ENCODE measurements at regions not wholly inside any gene's neighbourhood (a gene's known extent, or its start where the extent isn't known, plus 50 kb on each side); places are given as distances from the start of the nearest gene placed in this dataset.
"Not testable (repeated sequence)": the region's sequence is repeated elsewhere in the genome, so short reads cannot be mapped to it uniquely, and the experiment has no call there.

GRCh38 chr2:192444286-192444838 is 249.6 kb upstream of the TMEFF2 start:
- in situ Hi-C loops (cut with HindIII; ENCODE audit: low pct_ligation_motif_present, low pct_unique_long_range_greater_than_20kb, low sequenced_read_pairs) = no loop called here
- no peak for DNase-seq

- in situ Hi-C loops (cut with HindIII; ENCODE audit: low pct_ligation_motif_present, low pct_unique_long_range_greater_than_20kb, low sequenced_read_pairs) = no loop called here
- DNase-seq = no peak
These were observed 249.1 kb upstream of the TMEFF2 start for GRCh38 chr2:192443831-192444230.

GRCh38 chr2:192438239-192438638 is 243.5 kb upstream of the TMEFF2 start:
- in situ Hi-C loops (cut with HindIII; ENCODE audit: low pct_ligation_motif_present, low pct_unique_long_range_greater_than_20kb, low sequenced_read_pairs) = no loop called here
- DNase-seq = no peak

- in situ Hi-C loops (cut with HindIII; ENCODE audit: low pct_ligation_motif_present, low pct_unique_long_range_greater_than_20kb, low sequenced_read_pairs) = no loop called here
- DNase-seq = no peak
These were observed 242.9 kb upstream of the TMEFF2 start for GRCh38 chr2:192437653-192438052.

GRCh38 chr2:192424243-192424642 is 229.5 kb upstream of the TMEFF2 start:
- DNase-seq = no peak
- in situ Hi-C loops (cut with HindIII; ENCODE audit: low pct_ligation_motif_present, low pct_unique_long_range_greater_than_20kb, low sequenced_read_pairs) = no loop called here

GRCh38 chr2:192419786-192420185 is 225.1 kb upstream of the TMEFF2 start:
- in situ Hi-C loops (cut with HindIII; ENCODE audit: low pct_ligation_motif_present, low pct_unique_long_range_greater_than_20kb, low sequenced_read_pairs) = no loop called here
- DNase-seq = no peak

- in situ Hi-C loops (cut with HindIII; ENCODE audit: low pct_ligation_motif_present, low pct_unique_long_range_greater_than_20kb, low sequenced_read_pairs) = no loop called here
These were observed 221.3 kb upstream of the TMEFF2 start for GRCh38 chr2:192416060-192416459.

GRCh38 chr2:192414794-192415193 is 220.1 kb upstream of the TMEFF2 start:
- no peak for DNase-seq
- in situ Hi-C loops (cut with HindIII; ENCODE audit: low pct_ligation_motif_present, low pct_unique_long_range_greater_than_20kb, low sequenced_read_pairs) = no loop called here

More at GRCh38 chr2:192416060-192416459, 221.3 kb upstream of the TMEFF2 start:
- no peak for DNase-seq

- no peak for DNase-seq
- in situ Hi-C loops (cut with HindIII; ENCODE audit: low pct_ligation_motif_present, low pct_unique_long_range_greater_than_20kb, low sequenced_read_pairs) = no loop called here
These were observed 219.3 kb upstream of the TMEFF2 start for GRCh38 chr2:192413812-192414681.

- in situ Hi-C loops (cut with HindIII; ENCODE audit: low pct_ligation_motif_present, low pct_unique_long_range_greater_than_20kb, low sequenced_read_pairs); DNase-seq: not testable (repeated sequence)
These were observed 218.1 kb upstream of the TMEFF2 start for GRCh38 chr2:192412866-192413265.

GRCh38 chr2:192412394-192412793 is 217.7 kb upstream of the TMEFF2 start:
- in situ Hi-C loops (cut with HindIII; ENCODE audit: low pct_ligation_motif_present, low pct_unique_long_range_greater_than_20kb, low sequenced_read_pairs) = no loop called here
- no peak for DNase-seq

- DNase-seq = no peak
- in situ Hi-C loops (cut with HindIII; ENCODE audit: low pct_ligation_motif_present, low pct_unique_long_range_greater_than_20kb, low sequenced_read_pairs) = no loop called here
These were observed 217.0 kb upstream of the TMEFF2 start for GRCh38 chr2:192411755-192412154.

GRCh38 chr2:192410319-192410718 is 215.6 kb upstream of the TMEFF2 start:
- DNase-seq = no peak
- in situ Hi-C loops (cut with HindIII; ENCODE audit: low pct_ligation_motif_present, low pct_unique_long_range_greater_than_20kb, low sequenced_read_pairs) = no loop called here

- in situ Hi-C loops (cut with HindIII; ENCODE audit: low pct_ligation_motif_present, low pct_unique_long_range_greater_than_20kb, low sequenced_read_pairs) = no loop called here
These were observed 213.0 kb upstream of the TMEFF2 start for GRCh38 chr2:192407692-192408091.

GRCh38 chr2:192398236-192398635 is 203.5 kb upstream of the TMEFF2 start:
- no peak for DNase-seq
- in situ Hi-C loops (cut with HindIII; ENCODE audit: low pct_ligation_motif_present, low pct_unique_long_range_greater_than_20kb, low sequenced_read_pairs) = no loop called here

More at GRCh38 chr2:192407692-192408091, 213.0 kb upstream of the TMEFF2 start:
- no peak for DNase-seq

GRCh38 chr2:192394605-192395004 is 199.9 kb upstream of the TMEFF2 start:
- in situ Hi-C loops (cut with HindIII; ENCODE audit: low pct_ligation_motif_present, low pct_unique_long_range_greater_than_20kb, low sequenced_read_pairs) = no loop called here
- DNase-seq = no peak

GRCh38 chr2:192391041-192391440 is 196.3 kb upstream of the TMEFF2 start:
- in situ Hi-C loops (cut with HindIII; ENCODE audit: low pct_ligation_motif_present, low pct_unique_long_range_greater_than_20kb, low sequenced_read_pairs) = no loop called here
- DNase-seq = no peak

GRCh38 chr2:192390401-192390800 is 195.7 kb upstream of the TMEFF2 start:
- peak; percentile 33 for DNase-seq
- in situ Hi-C loops (cut with HindIII; ENCODE audit: low pct_ligation_motif_present, low pct_unique_long_range_greater_than_20kb, low sequenced_read_pairs) = no loop called here

GRCh38 chr2:192384191-192384590 is 189.5 kb upstream of the TMEFF2 start:
- in situ Hi-C loops (cut with HindIII; ENCODE audit: low pct_ligation_motif_present, low pct_unique_long_range_greater_than_20kb, low sequenced_read_pairs); DNase-seq: not testable (repeated sequence)

GRCh38 chr2:192381082-192381481 is 186.3 kb upstream of the TMEFF2 start:
- no peak for DNase-seq
- in situ Hi-C loops (cut with HindIII; ENCODE audit: low pct_ligation_motif_present, low pct_unique_long_range_greater_than_20kb, low sequenced_read_pairs) = no loop called here

All from ACHN (cell line).